Endodermal cell (in vitro differentiated cells): ENCODE measurements at regions not wholly inside any gene's neighbourhood (a gene's known extent, or its start where the extent isn't known, plus 50 kb on each side); places are given as distances from the start of the nearest gene placed in this dataset.
A peak's percentile ranks its signal among the peaks of the same experiment; 100 is the strongest.
"Not testable (repeated sequence)": the region's sequence is repeated elsewhere in the genome, so short reads cannot be mapped to it uniquely, and the experiment has no call there.

ENCODE experiments used
- DNase-seq: peaks from one replicate; pipeline ENCODE4 v3.0.0-alpha.2; 2017
- H3K27ac ChIP-seq: 2 replicates; pipeline ENCODE4 v1.5.1; 2013; ENCODE audit warnings: mild to moderate bottlenecking, low read depth, low read length, moderate library complexity
- H3K27me3 ChIP-seq: 2 replicates; pipeline ENCODE4 v1.6.1; 2013; ENCODE audit warnings: mild to moderate bottlenecking, low read length, moderate library complexity; ENCODE audit not compliant: insufficient read depth, control insufficient read depth, poor library complexity, severe bottlenecking
- H3K36me3 ChIP-seq: 2 replicates; pipeline ENCODE4 v1.7.0; 2013; ENCODE audit warnings: mild to moderate bottlenecking, low read length, moderate library complexity; ENCODE audit not compliant: control insufficient read depth, insufficient read depth
- H3K4me1 ChIP-seq: one replicate; pipeline ENCODE4 v1.7.0; 2013; ENCODE audit warnings: low read length; ENCODE audit not compliant: control insufficient read depth, insufficient read depth
- H3K4me3 ChIP-seq: 2 replicates; pipeline ENCODE4 v1.5.1; 2013; ENCODE audit warnings: mild to moderate bottlenecking, low read length, moderate library complexity
- H3K9ac ChIP-seq: 2 replicates; pipeline ENCODE4 v1.6.1; 2013; ENCODE audit warnings: mild to moderate bottlenecking, low read length, moderate library complexity; ENCODE audit not compliant: poor library complexity, severe bottlenecking; ENCODE audit errors: extremely low read depth
- H3K9me3 ChIP-seq: 2 replicates; pipeline ENCODE4 v1.6.1; 2013; ENCODE audit warnings: mild to moderate bottlenecking, low read length, moderate library complexity; ENCODE audit not compliant: control insufficient read depth
- H3K27ac Mint-ChIP-seq: 2 replicates; pipeline ENCODE4 v1.8.0; 2020; ENCODE audit warnings: mixed read lengths
- H3K27me3 Mint-ChIP-seq: 2 replicates; pipeline ENCODE4 v1.8.0; 2021; ENCODE audit warnings: mild to moderate bottlenecking, mixed read lengths; ENCODE audit not compliant: insufficient read depth
- H3K36me3 Mint-ChIP-seq: 2 replicates; pipeline ENCODE4 v1.8.0; 2020; ENCODE audit warnings: low read depth, mixed read lengths
- H3K4me1 Mint-ChIP-seq: 2 replicates; pipeline ENCODE4 v1.8.0; 2020; ENCODE audit warnings: mixed read lengths
- H3K4me3 Mint-ChIP-seq: 2 replicates; pipeline ENCODE4 v1.8.0; 2020; ENCODE audit warnings: mild to moderate bottlenecking, moderate library complexity, mixed read lengths
- H3K9me3 Mint-ChIP-seq: 2 replicates; pipeline ENCODE4 v1.8.0; 2020; ENCODE audit warnings: mild to moderate bottlenecking, mixed read lengths
- WGBS, 2 experiments: methylation state at CpG; one replicate each; pipeline versions ENCODE4 v1.1.5 to v1.1.7; 2013; ENCODE audit warnings: missing lambda C conversion rate in 2 of 2, mixed read lengths in 1 of 2; ENCODE audit not compliant: insufficient coverage in 1 of 2, insufficient read length in 1 of 2; 5-methylcytosine and 5-hydroxymethylcytosine counted together
- TF ChIP-seq, protein P1 (sequence below): fragments of 200-600 bp; sonication (generic); conservative IDR thresholded peaks from 2 replicates; pipeline ENCODE4 v1.5.0; 2021; ENCODE audit warnings: antibody characterized with exemption, mild to moderate bottlenecking

DNA sequence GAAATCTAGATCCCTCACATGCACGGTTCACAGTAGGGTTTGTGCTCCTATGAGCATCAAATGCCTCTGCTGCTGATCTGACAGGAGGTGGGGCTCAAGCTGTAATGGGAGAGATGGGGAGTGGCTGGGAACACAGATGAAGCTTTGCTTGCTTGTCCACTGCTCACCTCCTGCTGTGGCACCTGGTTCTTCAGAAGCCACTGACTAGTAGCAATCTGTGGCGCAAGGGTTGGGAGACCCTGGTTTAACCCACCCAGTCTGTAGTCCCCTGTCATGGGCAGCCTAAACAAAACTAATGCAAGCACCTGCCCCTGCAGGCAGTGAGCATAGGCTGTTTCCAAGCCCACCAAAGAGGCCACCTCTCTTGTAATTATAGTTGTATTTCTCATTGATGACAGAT, 116.6 kb downstream of the SHOX start:
- Histone ChIP-seq H3K27ac (no peak overlapping the region), H3K9ac (no peak overlapping the region), H3K9me3 (no peaks in the 10 kb centered on the region), H3K4me3 (no peak overlapping the region), H3K36me3 (no peaks in the 10 kb centered on the region), H3K4me1 (no peaks in the 10 kb centered on the region), H3K27me3 (no peaks in the 10 kb centered on the region)
- TF ChIP-seq, protein P1, sequence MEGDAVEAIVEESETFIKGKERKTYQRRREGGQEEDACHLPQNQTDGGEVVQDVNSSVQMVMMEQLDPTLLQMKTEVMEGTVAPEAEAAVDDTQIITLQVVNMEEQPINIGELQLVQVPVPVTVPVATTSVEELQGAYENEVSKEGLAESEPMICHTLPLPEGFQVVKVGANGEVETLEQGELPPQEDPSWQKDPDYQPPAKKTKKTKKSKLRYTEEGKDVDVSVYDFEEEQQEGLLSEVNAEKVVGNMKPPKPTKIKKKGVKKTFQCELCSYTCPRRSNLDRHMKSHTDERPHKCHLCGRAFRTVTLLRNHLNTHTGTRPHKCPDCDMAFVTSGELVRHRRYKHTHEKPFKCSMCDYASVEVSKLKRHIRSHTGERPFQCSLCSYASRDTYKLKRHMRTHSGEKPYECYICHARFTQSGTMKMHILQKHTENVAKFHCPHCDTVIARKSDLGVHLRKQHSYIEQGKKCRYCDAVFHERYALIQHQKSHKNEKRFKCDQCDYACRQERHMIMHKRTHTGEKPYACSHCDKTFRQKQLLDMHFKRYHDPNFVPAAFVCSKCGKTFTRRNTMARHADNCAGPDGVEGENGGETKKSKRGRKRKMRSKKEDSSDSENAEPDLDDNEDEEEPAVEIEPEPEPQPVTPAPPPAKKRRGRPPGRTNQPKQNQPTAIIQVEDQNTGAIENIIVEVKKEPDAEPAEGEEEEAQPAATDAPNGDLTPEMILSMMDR, result no peak
- H3K27me3 Mint-ChIP-seq, result peaks cover 14% of the 10 kb centered on the region
- 73 to 88% methylated on average over 2 of the region's 2 CpGs for WGBS, 2 experiments
- H3K4me1 Mint-ChIP-seq, result no peaks in the 10 kb centered on the region
- H3K27ac Mint-ChIP-seq, result no peak overlapping the region
- H3K9me3 Mint-ChIP-seq, result peaks cover 6% of the 10 kb centered on the region
- H3K4me3 Mint-ChIP-seq, result no peak overlapping the region
- DNase-seq, result peak; percentile 30
- no peaks in the 10 kb centered on the region for H3K36me3 Mint-ChIP-seq

DNA sequence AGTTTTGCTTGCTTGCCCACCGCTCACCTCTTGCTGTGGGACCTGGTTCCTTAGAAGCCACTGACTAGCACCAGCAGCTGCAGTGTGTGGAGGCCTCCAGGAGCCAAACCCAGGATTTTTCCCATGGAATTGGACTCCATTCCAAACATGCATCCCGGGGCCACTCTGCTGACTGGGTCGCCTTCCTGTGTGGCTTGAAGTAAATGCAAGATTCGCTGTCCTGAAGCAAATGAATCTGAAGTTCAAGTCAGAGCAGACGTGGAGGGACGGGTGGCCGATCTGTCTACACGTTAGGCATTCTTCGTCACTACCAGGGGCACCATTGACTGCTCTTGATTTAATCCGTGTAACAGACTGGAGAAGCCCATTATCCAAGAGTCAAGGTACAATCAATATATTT, 109.0 kb downstream of the SHOX start:
- Mint-ChIP-seq H3K27ac (no peak overlapping the region), H3K27me3 (peaks cover 10% of the 10 kb centered on the region), H3K9me3 (peaks cover 12% of the 10 kb centered on the region), H3K36me3 (no peaks in the 10 kb centered on the region), H3K4me1 (no peaks in the 10 kb centered on the region), H3K4me3 (no peak overlapping the region)
- Histone ChIP-seq H3K4me1 (no peaks in the 10 kb centered on the region), H3K9me3 (no peaks in the 10 kb centered on the region), H3K27me3 (no peaks in the 10 kb centered on the region), H3K4me3 (no peak overlapping the region), H3K9ac (no peak overlapping the region), H3K27ac (no peak overlapping the region), H3K36me3 (no peaks in the 10 kb centered on the region)
- TF ChIP-seq, protein P1, result no peak
- DNase-seq, result peak; percentile 46
- WGBS, 2 experiments, result 86 to 90% methylated on average over 8 to 10 of the region's 10 CpGs

DNA sequence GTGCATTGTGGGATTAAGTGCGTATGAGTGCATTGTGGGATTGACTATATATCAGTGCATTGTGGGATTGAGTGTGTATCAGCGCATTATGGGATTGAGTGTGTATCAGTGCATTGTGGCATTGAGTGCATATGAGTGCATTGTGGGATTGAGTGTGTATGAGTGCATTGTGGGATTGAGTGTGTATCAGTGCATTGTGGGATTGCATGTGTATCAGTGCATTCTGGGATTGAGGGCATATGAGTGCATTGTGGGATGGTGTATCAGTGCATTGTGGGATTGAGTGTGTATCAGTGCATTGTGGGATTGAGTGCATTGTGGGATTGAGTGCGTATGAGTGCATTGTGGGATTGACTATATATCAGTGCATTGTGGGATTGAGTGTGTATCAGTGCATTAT, 106.4 kb downstream of the SHOX start:
- not testable (repeated sequence) for H3K9ac ChIP-seq, H3K9me3 Mint-ChIP-seq, H3K4me3 ChIP-seq, H3K36me3 ChIP-seq, H3K27me3 Mint-ChIP-seq, H3K27ac Mint-ChIP-seq, H3K9me3 ChIP-seq, H3K4me1 Mint-ChIP-seq, H3K36me3 Mint-ChIP-seq, H3K4me3 Mint-ChIP-seq, H3K4me1 ChIP-seq, H3K27ac ChIP-seq, H3K27me3 ChIP-seq
- peak; percentile 1 for DNase-seq
- WGBS, 2 experiments, result 70 to 75% methylated on average over 3 of the region's 3 CpGs

DNA sequence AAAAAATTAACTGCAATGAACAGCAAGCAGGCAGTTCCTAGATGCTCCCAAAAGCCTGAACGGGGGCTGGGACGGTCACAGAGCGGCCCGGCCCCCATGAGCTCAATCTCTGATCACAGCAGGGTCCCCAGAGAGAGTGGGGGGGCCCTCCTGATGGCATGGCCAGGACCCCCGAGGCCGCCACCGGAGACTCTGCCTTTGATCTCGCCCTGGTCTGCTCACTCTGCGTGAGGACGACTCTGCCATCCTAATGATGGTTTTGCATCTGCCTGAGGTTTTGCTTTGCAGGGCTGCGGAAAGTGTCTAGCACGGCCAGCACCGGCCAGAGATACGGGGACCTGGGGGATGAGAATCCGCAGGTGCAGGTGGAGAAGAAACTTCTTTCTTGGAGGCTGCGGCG, 103.8 kb downstream of the SHOX start:
- peak; percentile 31 for DNase-seq
- Mint-ChIP-seq H3K27ac (no peak overlapping the region), H3K4me3 (no peak overlapping the region), H3K27me3 (peaks cover 3% of the 10 kb centered on the region), H3K4me1 (no peaks in the 10 kb centered on the region), H3K9me3 (no peaks in the 10 kb centered on the region), H3K36me3 (no peaks in the 10 kb centered on the region)
- Histone ChIP-seq H3K9ac (no peak overlapping the region), H3K27ac (no peak overlapping the region), H3K27me3 (no peaks in the 10 kb centered on the region), H3K36me3 (no peaks in the 10 kb centered on the region), H3K9me3 (no peaks in the 10 kb centered on the region), H3K4me3 (no peak overlapping the region), H3K4me1 (no peaks in the 10 kb centered on the region)
- 59 to 71% methylated on average over 12 to 17 of the region's 17 CpGs for WGBS, 2 experiments
- TF ChIP-seq, protein P1, result no peak
